ENCODE measurements at regions not wholly inside any gene's neighbourhood (a gene's known extent, or its start where the extent isn't known, plus 50 kb on each side); places are given as distances from the start of the nearest gene placed in this dataset.

GRCh38 chr6:21505574-21505990, 88.0 kb upstream of the SOX4 start:
- no peak overlapping the region for H3K4me3 ChIP-seq (ENCODE audit: low read depth, low read length)
- TF ChIP-seq MYC (IDR thresholded peaks at IDR 0.05; ENCODE audit: low read depth, low read length): no peak
- TF ChIP-seq, protein P1, sequence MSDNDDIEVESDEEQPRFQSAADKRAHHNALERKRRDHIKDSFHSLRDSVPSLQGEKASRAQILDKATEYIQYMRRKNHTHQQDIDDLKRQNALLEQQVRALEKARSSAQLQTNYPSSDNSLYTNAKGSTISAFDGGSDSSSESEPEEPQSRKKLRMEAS (IDR thresholded peaks at IDR 0.05; ENCODE audit: low read depth, low read length): no peak
- TF ChIP-seq, protein P2, sequence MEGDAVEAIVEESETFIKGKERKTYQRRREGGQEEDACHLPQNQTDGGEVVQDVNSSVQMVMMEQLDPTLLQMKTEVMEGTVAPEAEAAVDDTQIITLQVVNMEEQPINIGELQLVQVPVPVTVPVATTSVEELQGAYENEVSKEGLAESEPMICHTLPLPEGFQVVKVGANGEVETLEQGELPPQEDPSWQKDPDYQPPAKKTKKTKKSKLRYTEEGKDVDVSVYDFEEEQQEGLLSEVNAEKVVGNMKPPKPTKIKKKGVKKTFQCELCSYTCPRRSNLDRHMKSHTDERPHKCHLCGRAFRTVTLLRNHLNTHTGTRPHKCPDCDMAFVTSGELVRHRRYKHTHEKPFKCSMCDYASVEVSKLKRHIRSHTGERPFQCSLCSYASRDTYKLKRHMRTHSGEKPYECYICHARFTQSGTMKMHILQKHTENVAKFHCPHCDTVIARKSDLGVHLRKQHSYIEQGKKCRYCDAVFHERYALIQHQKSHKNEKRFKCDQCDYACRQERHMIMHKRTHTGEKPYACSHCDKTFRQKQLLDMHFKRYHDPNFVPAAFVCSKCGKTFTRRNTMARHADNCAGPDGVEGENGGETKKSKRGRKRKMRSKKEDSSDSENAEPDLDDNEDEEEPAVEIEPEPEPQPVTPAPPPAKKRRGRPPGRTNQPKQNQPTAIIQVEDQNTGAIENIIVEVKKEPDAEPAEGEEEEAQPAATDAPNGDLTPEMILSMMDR (IDR thresholded peaks at IDR 0.05; ENCODE audit: low read depth, low read length): no peak
- TF ChIP-seq POLR2A (IDR thresholded peaks at IDR 0.05; ENCODE audit: extremely low read depth, insufficient read length): no peak
- no peak for DNase-seq (ENCODE audit: low read depth)

DNA sequence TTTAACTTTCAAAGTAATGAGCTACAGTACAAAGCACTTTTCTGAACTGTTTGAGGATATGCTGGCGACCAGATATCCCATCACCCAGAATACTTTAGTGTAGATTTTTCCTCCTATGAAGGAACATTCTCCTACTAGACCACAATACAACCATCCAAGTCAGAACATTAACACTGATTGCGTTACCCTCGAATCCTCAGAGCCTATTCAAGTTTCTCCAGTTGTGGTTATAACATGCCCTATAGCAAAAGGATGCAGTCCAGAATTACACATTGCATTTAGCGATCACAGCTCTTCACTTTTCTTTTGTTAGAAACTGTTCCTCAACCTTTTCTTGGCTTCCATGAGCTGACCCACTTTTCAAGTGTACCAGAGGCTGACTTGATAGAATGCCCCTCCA, 87.4 kb upstream of the SOX4 start:
- no peak for DNase-seq (ENCODE audit: low read depth)
- TF ChIP-seq POLR2A (IDR thresholded peaks at IDR 0.05; ENCODE audit: extremely low read depth, insufficient read length) (no peak), MYC (IDR thresholded peaks at IDR 0.05; ENCODE audit: low read depth, low read length) (no peak)
- TF ChIP-seq, protein P2 (IDR thresholded peaks at IDR 0.05; ENCODE audit: low read depth, low read length): no peak
- TF ChIP-seq, protein P1 (IDR thresholded peaks at IDR 0.05; ENCODE audit: low read depth, low read length): no peak
- H3K4me3 ChIP-seq (ENCODE audit: low read depth, low read length): no peak overlapping the region

DNA sequence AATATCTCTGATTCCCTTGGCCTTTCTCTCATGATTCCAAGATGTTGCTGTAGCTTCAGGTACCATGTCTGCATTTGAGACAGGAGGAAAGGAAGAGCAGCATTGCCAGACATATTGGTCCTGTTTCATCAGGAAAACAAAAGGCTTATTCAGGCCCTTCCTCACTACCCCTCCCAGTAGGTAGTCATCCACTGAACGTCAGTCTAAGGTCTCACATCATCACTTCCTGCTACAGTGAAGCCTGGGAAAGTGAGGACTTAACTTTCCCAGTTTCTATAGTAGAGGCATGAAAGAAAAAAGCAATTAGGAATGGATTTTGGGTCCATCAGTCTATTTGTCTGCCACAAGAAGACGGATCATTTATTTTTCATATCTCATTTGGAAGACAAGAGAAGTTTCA, 85.7 kb upstream of the SOX4 start:
- TF ChIP-seq MYC (IDR thresholded peaks at IDR 0.05; ENCODE audit: low read depth, low read length): no peak
- H3K4me3 ChIP-seq (ENCODE audit: low read depth, low read length): no peak overlapping the region
- no peak for DNase-seq (ENCODE audit: low read depth)

DNA sequence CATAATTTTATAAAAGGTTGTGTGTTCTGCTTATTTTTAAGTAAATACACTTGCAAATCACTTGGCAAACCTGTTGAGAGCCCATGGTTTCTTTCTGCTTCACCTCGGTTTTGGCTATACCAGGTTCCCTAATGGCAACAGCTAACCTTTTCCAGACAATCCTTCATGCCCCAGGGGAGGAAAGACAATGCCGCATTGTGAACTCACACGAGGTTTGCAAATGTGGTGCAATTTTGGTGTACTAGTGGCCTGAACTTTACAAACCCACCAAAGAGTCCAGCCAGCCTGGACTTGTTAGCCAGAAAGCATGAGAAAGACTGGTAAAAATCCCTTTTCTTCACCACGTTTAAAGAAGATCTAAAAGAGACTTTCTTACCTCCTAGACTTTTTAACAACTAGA, 84.8 kb upstream of the SOX4 start:
- H3K4me3 ChIP-seq (ENCODE audit: low read depth, low read length): no peak overlapping the region
- TF ChIP-seq, protein P2 (IDR thresholded peaks at IDR 0.05; ENCODE audit: low read depth, low read length): no peak
- TF ChIP-seq, protein P1 (IDR thresholded peaks at IDR 0.05; ENCODE audit: low read depth, low read length): no peak
- no peak for TF ChIP-seq POLR2A (IDR thresholded peaks at IDR 0.05; ENCODE audit: extremely low read depth, insufficient read length)
- TF ChIP-seq MYC (IDR thresholded peaks at IDR 0.05; ENCODE audit: low read depth, low read length): no peak
- no peak for DNase-seq (ENCODE audit: low read depth)

DNA sequence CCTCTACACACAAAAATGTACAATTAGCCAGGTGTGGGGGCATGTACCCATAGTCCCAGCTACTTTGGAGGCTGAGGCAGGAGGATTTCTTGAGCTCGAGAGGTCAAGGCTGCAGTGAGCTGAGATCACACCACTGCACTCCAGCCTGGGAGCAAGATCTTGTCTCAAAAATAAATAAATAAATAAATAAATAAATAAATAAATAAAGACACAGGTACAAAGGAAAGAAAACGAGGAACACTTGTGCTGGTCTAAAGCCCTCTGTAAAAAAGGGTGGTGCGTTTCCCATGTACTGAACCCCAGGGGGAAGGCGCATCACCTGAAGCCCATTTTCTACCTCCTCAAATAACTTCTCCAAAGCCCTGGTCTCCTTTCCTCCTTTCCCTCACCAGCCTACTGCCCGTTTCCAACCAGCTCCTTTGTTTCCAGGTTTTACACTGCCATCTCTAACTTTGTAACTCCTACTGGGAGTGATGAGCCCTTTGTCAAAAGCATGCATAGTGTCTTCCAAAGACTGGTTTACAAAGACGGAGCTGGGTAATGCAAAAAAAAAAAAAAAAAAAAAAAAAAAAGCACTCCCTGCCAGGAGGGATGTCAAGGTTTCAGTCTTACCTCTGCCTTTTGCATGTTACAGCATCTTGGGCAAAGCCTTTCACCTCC, 81.5 kb upstream of the SOX4 start:
- no peak overlapping the region for H3K4me3 ChIP-seq (ENCODE audit: low read depth, low read length)
- TF ChIP-seq, protein P1 (IDR thresholded peaks at IDR 0.05; ENCODE audit: low read depth, low read length): no peak
- TF ChIP-seq, protein P2 (IDR thresholded peaks at IDR 0.05; ENCODE audit: low read depth, low read length): no peak
- TF ChIP-seq MYC (IDR thresholded peaks at IDR 0.05; ENCODE audit: low read depth, low read length): no peak
- TF ChIP-seq POLR2A (IDR thresholded peaks at IDR 0.05; ENCODE audit: extremely low read depth, insufficient read length): no peak
- no peak for DNase-seq (ENCODE audit: low read depth)

- TF ChIP-seq, protein P2 (IDR thresholded peaks at IDR 0.05; ENCODE audit: low read depth, low read length): no peak
- TF ChIP-seq, protein P1 (IDR thresholded peaks at IDR 0.05; ENCODE audit: low read depth, low read length): no peak
- TF ChIP-seq POLR2A (IDR thresholded peaks at IDR 0.05; ENCODE audit: extremely low read depth, insufficient read length) (no peak), MYC (IDR thresholded peaks at IDR 0.05; ENCODE audit: low read depth, low read length) (no peak)
- no peak overlapping the region for H3K4me3 ChIP-seq (ENCODE audit: low read depth, low read length)
- no peak for DNase-seq (ENCODE audit: low read depth)
These were observed 79.3 kb upstream of the SOX4 start for GRCh38 chr6:21514288-21514687.
